ENCODE measurements at regions not wholly inside any gene's neighbourhood (a gene's known extent, or its start where the extent isn't known, plus 50 kb on each side); places are given as distances from the start of the nearest gene placed in this dataset.

- intact Hi-C loops (cut with micrococcal nuclease) = no loop called here
These were observed 58.3 kb upstream of the CFAP20DC start for GRCh38 chr3:59107856-59108815.

DNA sequence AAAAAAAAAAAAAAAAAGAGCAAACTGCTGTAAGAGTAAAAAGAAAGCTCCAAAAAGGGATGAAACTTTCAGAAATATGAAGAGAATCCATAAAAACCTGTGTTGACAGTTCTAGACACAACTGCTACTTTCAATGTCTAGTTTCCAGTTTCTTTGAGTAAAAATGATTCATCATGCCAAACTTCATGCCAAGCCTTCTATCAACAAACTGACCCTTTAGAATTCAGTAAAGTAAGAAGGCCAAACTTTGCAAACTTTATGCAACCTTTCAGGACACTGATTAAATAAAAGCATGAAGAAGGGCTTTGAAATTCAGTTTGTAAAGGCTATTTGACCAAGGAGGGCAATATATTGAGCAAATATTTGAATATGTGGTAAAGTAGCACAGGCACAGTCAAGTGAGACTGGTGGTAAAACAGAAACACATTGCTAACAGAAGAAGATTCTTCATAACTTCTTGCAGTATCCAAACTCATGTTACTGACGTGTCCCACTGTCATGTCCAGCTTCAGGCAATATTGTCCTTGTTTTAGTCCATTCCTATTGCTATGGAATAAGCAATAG is 56.3 kb upstream of the CFAP20DC start:
- intact Hi-C loops (cut with micrococcal nuclease) = no loop called here

GRCh38 chr3:59103552-59103951 is 53.7 kb upstream of the CFAP20DC start:
- intact Hi-C loops (cut with micrococcal nuclease) = no loop called here

DNA sequence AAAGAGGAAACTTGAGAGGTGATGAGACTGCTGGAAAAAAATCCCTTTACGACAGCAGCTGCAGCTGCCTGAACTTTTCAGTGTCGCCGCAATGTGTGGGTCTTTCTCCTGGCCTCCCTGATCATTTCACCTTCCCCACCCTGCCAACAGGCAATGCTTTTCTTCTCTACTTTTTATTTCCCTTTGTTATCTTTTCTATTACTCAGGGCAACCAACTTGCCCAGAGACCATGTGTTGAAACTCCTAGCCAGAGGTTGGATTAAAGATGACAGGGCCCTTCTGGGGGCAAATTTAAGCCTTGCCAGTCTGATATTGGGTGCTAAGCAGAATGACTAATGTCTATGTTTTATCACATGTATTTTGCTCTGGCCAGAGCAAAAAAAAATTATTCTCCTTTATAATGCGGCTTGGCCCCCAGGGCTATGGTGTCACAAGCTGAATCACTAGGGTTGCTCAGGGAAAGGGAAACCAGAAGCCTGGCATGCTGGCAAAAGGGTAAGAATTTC is 51.5 kb upstream of the CFAP20DC start:
- intact Hi-C loops (cut with micrococcal nuclease) = no loop called here
